GM12892 (cell line): ENCODE measurements at regions not wholly inside any gene's neighbourhood (a gene's known extent, or its start where the extent isn't known, plus 50 kb on each side); places are given as distances from the start of the nearest gene placed in this dataset.

ENCODE experiments used
- DNase-seq: peaks from one replicate; pipeline ENCODE4 v3.0.0; 2011; ENCODE audit not compliant: insufficient read length
- FAIRE-seq: peaks from 2 replicates; lab custom pipeline; 2011; peaks lifted over from hg19 to GRCh38; lab: Jason Lieb, UNC
- POLR2A ChIP-seq: IDR thresholded peaks from 2 replicates; pipeline ENCODE4 v1.6.1; 2011; ENCODE audit warnings: low read depth, low read length, control low read depth
- POLR2AphosphoS5 ChIP-seq: IDR thresholded peaks from 2 replicates; pipeline ENCODE4 v1.6.1; 2011; ENCODE audit warnings: low read depth, low read length, control low read depth
- TAF1 ChIP-seq: IDR thresholded peaks from 2 replicates; pipeline ENCODE4 v1.6.1; 2011; ENCODE audit warnings: low read depth, mild to moderate bottlenecking, control low read depth, low read length, borderline replicate concordance

GRCh38 chr21:38661889-38662568 lies 143.7 kb upstream of the ETS2 start:
- DNase-seq: no peak
- FAIRE-seq: no peak
- no peak for TF ChIP-seq TAF1
- no peak for TF ChIP-seq POLR2AphosphoS5
- TF ChIP-seq POLR2A: no peak

GRCh38 chr21:38663282-38663681 lies 142.4 kb upstream of the ETS2 start:
- no peak for DNase-seq
- no peak for TF ChIP-seq POLR2AphosphoS5
- TF ChIP-seq TAF1: no peak
- TF ChIP-seq POLR2A: no peak
- FAIRE-seq: no peak

GRCh38 chr21:38664315-38664714 lies 141.4 kb upstream of the ETS2 start:
- no peak for TF ChIP-seq TAF1
- TF ChIP-seq POLR2A: no peak
- TF ChIP-seq POLR2AphosphoS5: no peak
- DNase-seq: no peak
- no peak for FAIRE-seq

- TF ChIP-seq TAF1: no peak
- TF ChIP-seq POLR2A: no peak
- no peak for TF ChIP-seq POLR2AphosphoS5
- FAIRE-seq: no peak
- DNase-seq: no peak
Observed at GRCh38 chr21:38664841-38665240, 140.9 kb upstream of the ETS2 start.

GRCh38 chr21:38667291-38667870 lies 138.3 kb upstream of the ETS2 start:
- no peak for FAIRE-seq
- TF ChIP-seq POLR2AphosphoS5: no peak
- DNase-seq: no peak

- FAIRE-seq (no peak), DNase-seq (no peak)
- TF ChIP-seq POLR2A (no peak), TAF1 (no peak), POLR2AphosphoS5 (no peak)
Observed at GRCh38 chr21:38668067-38668466, 137.7 kb upstream of the ETS2 start.

GRCh38 chr21:38668541-38668940 lies 137.2 kb upstream of the ETS2 start:
- DNase-seq (no peak), FAIRE-seq (no peak)
- TF ChIP-seq TAF1: no peak
- no peak for TF ChIP-seq POLR2A
- TF ChIP-seq POLR2AphosphoS5: no peak

GRCh38 chr21:38669186-38669585 lies 136.5 kb upstream of the ETS2 start:
- no peak for TF ChIP-seq POLR2AphosphoS5
- no peak for TF ChIP-seq TAF1
- no peak for TF ChIP-seq POLR2A
- FAIRE-seq: no peak
- no peak for DNase-seq

GRCh38 chr21:38670861-38671260 lies 134.9 kb upstream of the ETS2 start:
- DNase-seq (no peak), FAIRE-seq (no peak)
- TF ChIP-seq POLR2A (no peak), POLR2AphosphoS5 (no peak), TAF1 (no peak)

- DNase-seq: no peak
- TF ChIP-seq POLR2A (no peak), POLR2AphosphoS5 (no peak), TAF1 (no peak)
- FAIRE-seq: no peak
Observed at GRCh38 chr21:38671773-38672172, 134.0 kb upstream of the ETS2 start.

GRCh38 chr21:38675182-38675824 lies 130.4 kb upstream of the ETS2 start:
- no peak for FAIRE-seq
- TF ChIP-seq TAF1 (no peak), POLR2A (no peak), POLR2AphosphoS5 (no peak)
- no peak for DNase-seq

- no peak for FAIRE-seq
- TF ChIP-seq TAF1 (no peak), POLR2AphosphoS5 (no peak), POLR2A (no peak)
- no peak for DNase-seq
Observed at GRCh38 chr21:38678827-38679226, 126.9 kb upstream of the ETS2 start.

- DNase-seq (no peak), FAIRE-seq (no peak)
Observed at GRCh38 chr21:38679534-38679933, 126.2 kb upstream of the ETS2 start.

More at GRCh38 chr21:38679534-38679933, 126.2 kb upstream of the ETS2 start:
- no peak for TF ChIP-seq POLR2AphosphoS5
- TF ChIP-seq TAF1: no peak
- TF ChIP-seq POLR2A: no peak
